ENCODE measurements at regions not wholly inside any gene's neighbourhood (a gene's known extent, or its start where the extent isn't known, plus 50 kb on each side); places are given as distances from the start of the nearest gene placed in this dataset.

- TF ChIP-seq GATA3 (IDR thresholded peaks at IDR 0.05; ENCODE audit: low read depth, low read length) = no peak
- TF ChIP-seq GATA2 (IDR thresholded peaks at IDR 0.05; ENCODE audit: low read depth, low read length) = no peak
Measured at GRCh38 chr7:42457663-42458062, 220.7 kb upstream of the GLI3 start.

DNA sequence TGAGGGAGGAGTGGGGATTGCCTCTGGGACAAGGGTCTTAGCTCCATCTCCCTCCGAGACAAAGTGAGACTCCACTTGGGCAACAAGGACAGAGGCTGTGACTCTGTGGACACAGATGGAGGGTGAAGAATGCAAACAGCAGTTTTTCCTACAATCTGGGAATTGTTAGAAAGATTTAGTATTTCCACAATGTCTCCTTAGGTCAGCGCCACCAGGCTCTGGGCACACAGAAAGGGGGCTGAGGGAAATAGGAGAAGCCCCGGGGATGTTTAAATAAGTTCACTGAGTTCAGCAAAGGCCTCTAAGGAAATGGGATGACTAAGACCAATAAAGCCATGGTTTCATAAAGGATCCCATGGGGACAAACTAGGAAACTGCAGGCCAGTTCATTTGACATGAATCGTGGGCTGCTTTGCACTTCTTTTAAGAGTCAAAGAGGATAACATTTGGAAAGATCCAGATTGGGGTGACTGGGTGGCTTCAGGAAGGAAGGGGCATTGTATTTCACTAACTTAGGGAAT lies 219.8 kb upstream of the GLI3 start:
- no peak for TF ChIP-seq GATA2 (IDR thresholded peaks at IDR 0.05; ENCODE audit: low read depth, low read length)
- no peak for TF ChIP-seq GATA3 (IDR thresholded peaks at IDR 0.05; ENCODE audit: low read depth, low read length)

DNA sequence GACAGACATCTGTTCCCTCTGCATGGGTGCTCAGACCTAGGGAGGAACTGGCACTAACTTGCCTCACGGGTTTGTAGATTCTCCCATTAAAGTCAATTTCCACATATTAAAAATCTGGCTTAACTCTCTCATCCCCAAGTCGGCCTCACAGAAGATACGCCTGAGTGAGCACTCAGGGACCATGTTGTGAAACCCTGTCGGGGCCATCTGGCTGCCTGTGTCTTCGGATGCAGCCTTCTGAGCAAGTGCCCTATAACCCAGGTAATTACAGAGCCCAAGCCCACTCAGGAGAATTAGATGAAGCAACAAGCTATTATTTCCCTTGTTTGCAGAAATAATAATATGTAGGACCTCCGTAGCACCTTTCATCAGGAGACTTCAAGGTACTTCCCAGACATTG lies 219.3 kb upstream of the GLI3 start:
- no peak for TF ChIP-seq GATA3 (IDR thresholded peaks at IDR 0.05; ENCODE audit: low read depth, low read length)
- TF ChIP-seq GATA2 (IDR thresholded peaks at IDR 0.05; ENCODE audit: low read depth, low read length) = no peak

DNA sequence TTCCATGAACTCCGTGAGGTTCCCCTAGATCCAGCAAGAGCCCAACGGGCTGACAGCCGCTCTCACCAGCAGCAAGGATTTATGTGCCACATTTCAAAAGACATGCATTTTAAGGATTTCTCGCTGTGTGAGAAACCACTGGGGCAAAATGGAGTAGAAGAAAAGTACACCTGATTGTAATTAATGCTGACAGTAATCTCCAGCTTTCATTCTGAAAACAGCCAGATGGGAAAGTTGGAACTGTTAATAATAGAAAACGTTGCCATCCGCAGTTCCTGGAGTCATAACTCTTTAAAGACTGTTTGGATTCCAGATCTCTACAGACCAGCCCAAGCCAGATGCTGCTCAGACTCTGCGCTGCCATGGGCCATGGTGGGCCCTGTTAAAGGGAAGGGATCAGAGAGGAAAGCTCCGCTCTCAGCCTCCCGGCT lies 216.9 kb upstream of the GLI3 start:
- TF ChIP-seq GATA2 (IDR thresholded peaks at IDR 0.05; ENCODE audit: low read depth, low read length) (no peak), GATA3 (IDR thresholded peaks at IDR 0.05; ENCODE audit: low read depth, low read length) (no peak)

GRCh38 chr7:42452356-42452755 lies 215.3 kb upstream of the GLI3 start:
- no peak for TF ChIP-seq GATA2 (IDR thresholded peaks at IDR 0.05; ENCODE audit: low read depth, low read length)

- TF ChIP-seq GATA3 (IDR thresholded peaks at IDR 0.05; ENCODE audit: low read depth, low read length) = no peak
Measured at GRCh38 chr7:42449431-42449830, 212.4 kb upstream of the GLI3 start.

GRCh38 chr7:42448901-42449300 lies 211.9 kb upstream of the GLI3 start:
- TF ChIP-seq GATA2 (IDR thresholded peaks at IDR 0.05; ENCODE audit: low read depth, low read length) (no peak), GATA3 (IDR thresholded peaks at IDR 0.05; ENCODE audit: low read depth, low read length) (no peak)

DNA sequence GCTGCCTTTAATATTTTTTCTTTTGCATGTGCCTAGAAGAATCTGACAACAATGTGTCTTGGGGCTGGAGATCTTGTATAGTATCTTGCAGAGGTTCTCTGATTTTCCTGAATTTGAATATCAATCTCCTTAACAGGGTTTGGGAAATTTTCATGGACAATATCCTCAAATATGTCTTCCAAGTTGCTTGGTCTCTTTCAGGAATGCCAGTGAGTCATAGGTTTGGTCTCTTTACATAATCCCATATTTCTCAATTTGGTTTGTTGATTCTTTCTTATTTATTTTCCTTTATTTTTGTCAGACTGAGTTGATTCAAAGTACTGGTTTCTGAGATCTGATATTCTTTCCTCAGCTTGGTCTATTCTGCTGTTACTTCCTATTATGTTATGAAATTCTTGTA lies 208.7 kb upstream of the GLI3 start:
- TF ChIP-seq GATA2 (IDR thresholded peaks at IDR 0.05; ENCODE audit: low read depth, low read length) = no peak
- no peak for TF ChIP-seq GATA3 (IDR thresholded peaks at IDR 0.05; ENCODE audit: low read depth, low read length)

- TF ChIP-seq GATA3 (IDR thresholded peaks at IDR 0.05; ENCODE audit: low read depth, low read length) (no peak), GATA2 (IDR thresholded peaks at IDR 0.05; ENCODE audit: low read depth, low read length) (no peak)
Measured at GRCh38 chr7:42440951-42441350, 203.9 kb upstream of the GLI3 start.

GRCh38 chr7:42432644-42433043 lies 195.6 kb upstream of the GLI3 start:
- TF ChIP-seq GATA2 (IDR thresholded peaks at IDR 0.05; ENCODE audit: low read depth, low read length) = no peak
- no peak for TF ChIP-seq GATA3 (IDR thresholded peaks at IDR 0.05; ENCODE audit: low read depth, low read length)

GRCh38 chr7:42431873-42432272 lies 194.9 kb upstream of the GLI3 start:
- TF ChIP-seq GATA3 (IDR thresholded peaks at IDR 0.05; ENCODE audit: low read depth, low read length) = no peak

GRCh38 chr7:42429339-42429738 lies 192.3 kb upstream of the GLI3 start:
- no peak for TF ChIP-seq GATA3 (IDR thresholded peaks at IDR 0.05; ENCODE audit: low read depth, low read length)
- TF ChIP-seq GATA2 (IDR thresholded peaks at IDR 0.05; ENCODE audit: low read depth, low read length) = no peak

- TF ChIP-seq GATA3 (IDR thresholded peaks at IDR 0.05; ENCODE audit: low read depth, low read length) (no peak), GATA2 (IDR thresholded peaks at IDR 0.05; ENCODE audit: low read depth, low read length) (no peak)
Measured at GRCh38 chr7:42426163-42426562, 189.2 kb upstream of the GLI3 start.

DNA sequence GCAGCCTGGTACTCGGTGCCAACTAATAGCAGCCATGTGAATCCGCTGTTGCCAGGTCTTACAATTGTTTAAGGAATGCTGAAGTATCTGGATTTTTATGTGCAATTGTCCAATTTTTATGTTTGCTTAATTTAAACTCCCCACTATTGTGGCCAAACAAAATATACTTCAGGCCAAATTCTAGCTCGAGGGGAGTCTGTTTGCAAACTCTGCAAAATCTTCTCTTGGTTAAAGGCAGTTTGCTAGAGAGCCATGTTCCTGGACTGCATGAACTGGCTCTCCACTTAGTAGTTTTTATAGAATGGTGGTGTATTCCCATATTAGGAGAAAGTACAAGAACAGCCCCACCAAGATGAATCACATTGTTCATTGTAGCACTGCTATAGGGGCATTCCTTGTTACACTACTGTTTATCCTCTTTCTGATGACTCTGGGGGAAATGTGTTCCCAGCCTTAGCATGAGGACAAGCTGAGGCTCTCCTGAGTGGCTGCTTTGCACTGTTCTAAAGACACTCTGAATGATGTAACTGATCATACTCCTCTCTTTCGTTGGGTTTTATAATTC lies 178.0 kb upstream of the GLI3 start:
- no peak for TF ChIP-seq GATA3 (IDR thresholded peaks at IDR 0.05; ENCODE audit: low read depth, low read length)
- no peak for TF ChIP-seq GATA2 (IDR thresholded peaks at IDR 0.05; ENCODE audit: low read depth, low read length)

- TF ChIP-seq GATA2 (IDR thresholded peaks at IDR 0.05; ENCODE audit: low read depth, low read length) = no peak
- TF ChIP-seq GATA3 (IDR thresholded peaks at IDR 0.05; ENCODE audit: low read depth, low read length) = no peak
Measured at GRCh38 chr7:42414028-42414427, 177.0 kb upstream of the GLI3 start.

DNA sequence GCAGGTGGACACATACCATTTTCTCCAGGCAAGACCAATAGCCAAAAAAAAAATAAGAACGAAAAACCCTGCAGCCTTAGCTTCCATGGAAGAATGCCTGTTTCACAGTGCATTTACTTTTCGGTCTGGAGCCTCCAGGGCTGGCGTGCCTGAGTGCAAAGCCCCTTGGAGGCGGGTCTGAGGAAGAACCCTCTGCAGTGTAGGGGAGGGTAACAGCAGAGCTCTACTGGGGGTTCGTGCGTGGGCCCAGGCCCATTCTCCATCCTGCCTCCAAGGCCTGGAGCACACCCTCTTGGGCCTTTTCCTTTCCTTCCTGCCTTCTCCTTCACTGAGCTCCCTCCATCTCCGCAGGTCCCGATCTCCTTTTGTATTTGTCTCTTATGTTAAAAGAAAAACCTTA lies 172.3 kb upstream of the GLI3 start:
- TF ChIP-seq GATA3 (IDR thresholded peaks at IDR 0.05; ENCODE audit: low read depth, low read length) = no peak

Measured in SH-SY5Y (cell line).